SK-N-SH (cell line): ENCODE measurements at regions not wholly inside any gene's neighbourhood (a gene's known extent, or its start where the extent isn't known, plus 50 kb on each side); places are given as distances from the start of the nearest gene placed in this dataset.

Source experiments
- CTCF ChIA-PET: fragments of 300-600, 350-600 bp; formaldehyde crosslinking; extraction: SDS; loops from one replicate; lab custom pipeline; 2021; lab: Yijun Ruan, JAX
- POLR2A ChIA-PET: fragments of 350-600 bp; sonication (Branson Sonifier 250); formaldehyde crosslinking; extraction: SDS; loops from one replicate; lab custom pipeline; 2020; ENCODE audit warnings: antibody characterized with exemption, inconsistent platforms; lab: Yijun Ruan, JAX
- DNase-seq: peaks from one replicate; pipeline ENCODE4 v3.0.0; 2012
- H2AFZ ChIP-seq: fragments of 200-600 bp; sonication (generic); 2 replicates; pipeline ENCODE4 v1.8.1; 2016; ENCODE audit warnings: antibody characterized with exemption, mild to moderate bottlenecking, low read depth
- H3F3A ChIP-seq: fragments of 200-600 bp; sonication (generic); replicated peaks from 2 replicates; pipeline ENCODE3; 2016; ENCODE audit warnings: antibody characterized with exemption, mild to moderate bottlenecking; ENCODE audit not compliant: insufficient read depth
- H3K27ac ChIP-seq, 2 experiments: fragments of 200-500 bp in 1 of 2; fragments of 200-600 bp in 1 of 2; sonication (Bioruptor generic) in 1 of 2; sonication (generic), shearing (Covaris generic) in 1 of 2; 2 replicates each; pipeline versions ENCODE4 v1.5.1 to v1.6.1; 2014 to 2016; ENCODE audit warnings: low read depth in 2 of 2, inconsistent platforms in 1 of 2, low read length in 1 of 2, mild to moderate bottlenecking in 1 of 2, mixed read lengths in 1 of 2
- H3K27me3 ChIP-seq: fragments of 200-600 bp; sonication (generic), shearing (Covaris generic); 2 replicates; pipeline ENCODE4 v1.6.1; 2016; ENCODE audit warnings: mixed run types; ENCODE audit not compliant: insufficient read depth
- H3K36me3 ChIP-seq, 2 experiments: fragments of 200-500 bp in 1 of 2; fragments of 200-600 bp in 1 of 2; sonication (Bioruptor generic) in 1 of 2; sonication (generic) in 1 of 2; replicated peaks in 1 of 2; 2 replicates each; pipeline versions ENCODE3 to v1.5.1; 2014 to 2016; ENCODE audit warnings: low read length in 1 of 2, mild to moderate bottlenecking in 1 of 2; ENCODE audit not compliant: insufficient read depth in 2 of 2, control insufficient read depth in 1 of 2
- H3K4me1 ChIP-seq, 2 experiments: fragments of 200-500 bp in 1 of 2; fragments of 200-600 bp in 1 of 2; sonication (Bioruptor generic) in 1 of 2; sonication (generic), shearing (Covaris generic) in 1 of 2; 2 replicates each; pipeline versions ENCODE4 v1.5.1 to v1.6.1; 2014 to 2016; ENCODE audit warnings: low read depth in 1 of 2, low read length in 1 of 2, mixed run types in 1 of 2; ENCODE audit not compliant: insufficient read depth in 2 of 2, control insufficient read depth in 1 of 2
- H3K4me2 ChIP-seq: fragments of 200-600 bp; sonication (generic), shearing (Covaris generic); 2 replicates; pipeline ENCODE4 v1.6.1; 2017; ENCODE audit warnings: mixed run types
- H3K4me3 ChIP-seq, 2 experiments: fragments of 200-500 bp in 1 of 2; fragments of 200-600 bp in 1 of 2; sonication (Bioruptor generic) in 1 of 2; sonication (generic), shearing (Covaris generic) in 1 of 2; 2 replicates each; pipeline versions ENCODE4 v1.5.1 to v1.8.1; 2014 to 2016; ENCODE audit warnings: low read depth in 2 of 2, inconsistent platforms in 1 of 2, low read length in 1 of 2, mild to moderate bottlenecking in 1 of 2, mixed read lengths in 1 of 2, moderate library complexity in 1 of 2
- H3K79me2 ChIP-seq: fragments of 200-600 bp; sonication (generic); 2 replicates; pipeline ENCODE4 v1.8.1; 2017; ENCODE audit warnings: mild to moderate bottlenecking; ENCODE audit not compliant: insufficient read depth
- H3K9ac ChIP-seq: fragments of 200-600 bp; sonication (generic); 2 replicates; pipeline ENCODE4 v1.6.1; 2017; ENCODE audit warnings: mixed run types
- H3K9me2 ChIP-seq: fragments of 200-600 bp; sonication (generic); 2 replicates; pipeline ENCODE4 v1.6.1; 2017; ENCODE audit warnings: mixed run types
- H3K9me3 ChIP-seq: fragments of 200-600 bp; sonication (generic); 2 replicates; pipeline ENCODE4 v1.6.1; 2017; ENCODE audit warnings: mixed run types, mild to moderate bottlenecking, moderate library complexity
- H4K20me1 ChIP-seq: fragments of 200-600 bp; sonication (generic); 2 replicates; pipeline ENCODE4 v1.6.1; 2017; ENCODE audit warnings: mild to moderate bottlenecking, mixed run types; ENCODE audit not compliant: insufficient read depth
- CHD2 ChIP-seq: fragments of 150-350 bp; IDR thresholded peaks from 2 replicates; pipeline ENCODE4 v1.6.1; 2018; ENCODE audit warnings: low read length; ENCODE audit not compliant: partially characterized antibody
- ELF1 ChIP-seq: IDR thresholded peaks from 2 replicates; pipeline ENCODE4 v1.4.0; 2012
- EZH2phosphoT487 ChIP-seq: fragments of 200-600 bp; sonication (generic); IDR thresholded peaks from 2 replicates; pipeline ENCODE4 v1.6.1; 2017; ENCODE audit warnings: low read depth, mixed run types, mild to moderate bottlenecking, antibody characterized with exemption, moderate library complexity, borderline replicate concordance
- FOXM1 ChIP-seq: IDR thresholded peaks from 2 replicates; pipeline ENCODE4 v1.4.0; 2012; ENCODE audit warnings: low read depth, mild to moderate bottlenecking
- GABPA ChIP-seq: IDR thresholded peaks from 2 replicates; pipeline ENCODE4 v1.4.0; 2012; ENCODE audit warnings: low read depth, mild to moderate bottlenecking
- GATA2 ChIP-seq: sonication (generic); formaldehyde crosslinking; IDR thresholded peaks from 2 replicates; pipeline ENCODE4 v1.5.0; 2020; ENCODE audit warnings: mild to moderate bottlenecking, missing genetic modification reagents
- MEF2A ChIP-seq: IDR thresholded peaks from 2 replicates; pipeline ENCODE4 v1.4.0; 2012; ENCODE audit warnings: low read depth, borderline replicate concordance
- NFIC ChIP-seq: IDR thresholded peaks from 2 replicates; pipeline ENCODE4 v1.4.0; 2012; ENCODE audit warnings: borderline replicate concordance
- NRF1 ChIP-seq: IDR thresholded peaks from 2 replicates; pipeline ENCODE4 v1.6.1; 2012; ENCODE audit warnings: low read depth, mild to moderate bottlenecking, low read length
- POLR2AphosphoS5 ChIP-seq: IDR thresholded peaks from 2 replicates; pipeline ENCODE4 v1.6.1; 2012; ENCODE audit warnings: low read depth, low read length
- RAD21 ChIP-seq: IDR thresholded peaks from 2 replicates; pipeline ENCODE4 v1.6.1; 2012; ENCODE audit warnings: mild to moderate bottlenecking, low read length
- RXRA ChIP-seq: IDR thresholded peaks from 2 replicates; pipeline ENCODE4 v1.4.0; 2012; ENCODE audit warnings: low read depth, mild to moderate bottlenecking, borderline replicate concordance
- TAF1 ChIP-seq: IDR thresholded peaks from 2 replicates; pipeline ENCODE4 v1.6.1; 2012; ENCODE audit warnings: low read depth, mild to moderate bottlenecking, low read length, moderate library complexity, borderline replicate concordance
- WGBS: methylation state at CpG from one replicate; pipeline ENCODE4 v1.1.6; 2017; ENCODE audit warnings: low lambda C conversion rate; 5-methylcytosine and 5-hydroxymethylcytosine counted together
- TF ChIP-seq, protein P1 (sequence below): IDR thresholded peaks from 2 replicates; pipeline ENCODE4 v1.4.0; 2012; ENCODE audit warnings: low read depth, borderline replicate concordance
- TF ChIP-seq, protein P2 (sequence below): IDR thresholded peaks from 2 replicates; pipeline ENCODE4 v1.6.1; 2012; ENCODE audit warnings: mild to moderate bottlenecking, low read depth, low read length, moderate library complexity

DNA sequence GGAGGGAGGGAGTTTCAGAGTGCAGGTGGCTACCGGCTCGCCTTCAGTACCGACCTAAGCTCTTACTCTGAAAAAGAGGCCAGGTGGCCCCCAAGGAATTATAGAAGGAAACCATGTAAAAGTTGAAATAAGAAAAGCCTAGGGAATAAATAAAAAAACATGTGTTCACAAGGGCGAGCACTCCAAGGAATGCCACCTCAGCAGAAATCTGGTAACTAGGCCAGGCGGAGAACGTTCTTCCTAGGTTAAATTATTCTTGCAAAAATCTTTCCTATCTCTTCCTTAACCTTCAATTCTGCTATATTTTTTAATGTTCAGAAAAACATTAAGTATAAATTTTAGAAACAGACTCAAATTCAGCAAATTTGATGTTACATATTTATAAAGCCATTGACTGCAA, 1260.3 kb upstream of the SLC10A2 start:
- H3K4me2 ChIP-seq = no peak overlapping the region
- no peaks in the 10 kb centered on the region for H4K20me1 ChIP-seq
- 86% methylated on average over 6 of the region's 6 CpGs for WGBS
- H3K79me2 ChIP-seq = no peaks in the 10 kb centered on the region
- no peak overlapping the region for H3K9ac ChIP-seq
- DNase-seq = no peak
- H3K9me2 ChIP-seq = no peaks in the 10 kb centered on the region
- H3K4me1 ChIP-seq = no peaks in the 10 kb centered on the region
- no peak overlapping the region for H3K4me3 ChIP-seq
- no peaks in the 10 kb centered on the region for H3F3A ChIP-seq
- ChIA-PET POLR2A (interaction anchor here (0.6 kb wide), 1 partner anchor 436 kb away, joined by 3 read pairs; no protein-coding TSS in a partner anchor), CTCF (no interaction called here)
- H3K27ac ChIP-seq = no peak overlapping the region
- TF ChIP-seq, protein P1, sequence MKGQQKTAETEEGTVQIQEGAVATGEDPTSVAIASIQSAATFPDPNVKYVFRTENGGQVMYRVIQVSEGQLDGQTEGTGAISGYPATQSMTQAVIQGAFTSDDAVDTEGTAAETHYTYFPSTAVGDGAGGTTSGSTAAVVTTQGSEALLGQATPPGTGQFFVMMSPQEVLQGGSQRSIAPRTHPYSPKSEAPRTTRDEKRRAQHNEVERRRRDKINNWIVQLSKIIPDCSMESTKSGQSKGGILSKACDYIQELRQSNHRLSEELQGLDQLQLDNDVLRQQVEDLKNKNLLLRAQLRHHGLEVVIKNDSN = no peak
- TF ChIP-seq EZH2phosphoT487 (no peak), RAD21 (no peak), ELF1 (no peak)
- H2AFZ ChIP-seq = no peak overlapping the region
- no peaks in the 10 kb centered on the region for H3K9me3 ChIP-seq
- H3K27me3 ChIP-seq = no peaks in the 10 kb centered on the region
- H3K36me3 ChIP-seq = no peaks in the 10 kb centered on the region

DNA sequence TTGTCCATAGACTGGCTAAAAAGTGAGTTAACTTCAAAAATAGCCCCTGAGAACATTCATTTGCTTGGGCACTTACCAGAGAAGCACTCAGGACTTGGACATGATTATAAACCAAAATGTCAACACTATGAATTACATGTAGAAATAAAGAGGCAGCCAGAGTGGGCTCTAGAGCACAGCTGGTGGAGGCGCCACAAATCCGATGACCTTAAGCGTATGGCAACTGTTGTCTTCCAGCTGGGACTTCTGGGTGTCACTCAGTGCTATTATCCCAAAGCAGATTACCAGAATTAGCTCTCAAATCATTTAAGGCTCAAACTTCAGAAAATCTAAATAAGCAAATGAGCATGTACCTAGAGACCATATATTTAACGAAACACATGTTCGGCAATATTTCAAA, 1255.5 kb upstream of the SLC10A2 start:
- CTCF ChIA-PET = no interaction called here
- no peak overlapping the region for H3K4me2 ChIP-seq

More for the DNA sequence above, 1255.5 kb upstream of the SLC10A2 start:
- Histone ChIP-seq H3K36me3 (no peaks in the 10 kb centered on the region), H3F3A (no peaks in the 10 kb centered on the region), H3K27me3 (no peaks in the 10 kb centered on the region), H3K9ac (no peak overlapping the region), H3K4me1 (peaks cover 0 to 5% of the 10 kb centered on the region in 2 experiments; a peak in 1 of 4 replicates), H3K79me2 (no peaks in the 10 kb centered on the region), H3K9me3 (no peaks in the 10 kb centered on the region; the same call in 1 of the 2 replicates), H3K4me3 (no peak overlapping the region), H2AFZ (no peak overlapping the region), H4K20me1 (no peaks in the 10 kb centered on the region), H3K9me2 (no peaks in the 10 kb centered on the region), H3K27ac (no peak overlapping the region)
- TF ChIP-seq RXRA (no peak), CHD2 (no peak), NFIC (no peak), TAF1 (no peak), POLR2AphosphoS5 (no peak), FOXM1 (no peak), RAD21 (no peak), EZH2phosphoT487 (no peak), GATA2 (CRISPR knock-in tag) (no peak), NRF1 (no peak), GABPA (no peak), MEF2A (no peak)
- TF ChIP-seq, protein P2, sequence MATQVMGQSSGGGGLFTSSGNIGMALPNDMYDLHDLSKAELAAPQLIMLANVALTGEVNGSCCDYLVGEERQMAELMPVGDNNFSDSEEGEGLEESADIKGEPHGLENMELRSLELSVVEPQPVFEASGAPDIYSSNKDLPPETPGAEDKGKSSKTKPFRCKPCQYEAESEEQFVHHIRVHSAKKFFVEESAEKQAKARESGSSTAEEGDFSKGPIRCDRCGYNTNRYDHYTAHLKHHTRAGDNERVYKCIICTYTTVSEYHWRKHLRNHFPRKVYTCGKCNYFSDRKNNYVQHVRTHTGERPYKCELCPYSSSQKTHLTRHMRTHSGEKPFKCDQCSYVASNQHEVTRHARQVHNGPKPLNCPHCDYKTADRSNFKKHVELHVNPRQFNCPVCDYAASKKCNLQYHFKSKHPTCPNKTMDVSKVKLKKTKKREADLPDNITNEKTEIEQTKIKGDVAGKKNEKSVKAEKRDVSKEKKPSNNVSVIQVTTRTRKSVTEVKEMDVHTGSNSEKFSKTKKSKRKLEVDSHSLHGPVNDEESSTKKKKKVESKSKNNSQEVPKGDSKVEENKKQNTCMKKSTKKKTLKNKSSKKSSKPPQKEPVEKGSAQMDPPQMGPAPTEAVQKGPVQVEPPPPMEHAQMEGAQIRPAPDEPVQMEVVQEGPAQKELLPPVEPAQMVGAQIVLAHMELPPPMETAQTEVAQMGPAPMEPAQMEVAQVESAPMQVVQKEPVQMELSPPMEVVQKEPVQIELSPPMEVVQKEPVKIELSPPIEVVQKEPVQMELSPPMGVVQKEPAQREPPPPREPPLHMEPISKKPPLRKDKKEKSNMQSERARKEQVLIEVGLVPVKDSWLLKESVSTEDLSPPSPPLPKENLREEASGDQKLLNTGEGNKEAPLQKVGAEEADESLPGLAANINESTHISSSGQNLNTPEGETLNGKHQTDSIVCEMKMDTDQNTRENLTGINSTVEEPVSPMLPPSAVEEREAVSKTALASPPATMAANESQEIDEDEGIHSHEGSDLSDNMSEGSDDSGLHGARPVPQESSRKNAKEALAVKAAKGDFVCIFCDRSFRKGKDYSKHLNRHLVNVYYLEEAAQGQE = no peak
- no peak for DNase-seq
- 90% methylated on average over 5 of the region's 5 CpGs for WGBS
- POLR2A ChIA-PET = no interaction called here
